ENCODE measurements at regions not wholly inside any gene's neighbourhood (a gene's known extent, or its start where the extent isn't known, plus 50 kb on each side); places are given as distances from the start of the nearest gene placed in this dataset.

DNA sequence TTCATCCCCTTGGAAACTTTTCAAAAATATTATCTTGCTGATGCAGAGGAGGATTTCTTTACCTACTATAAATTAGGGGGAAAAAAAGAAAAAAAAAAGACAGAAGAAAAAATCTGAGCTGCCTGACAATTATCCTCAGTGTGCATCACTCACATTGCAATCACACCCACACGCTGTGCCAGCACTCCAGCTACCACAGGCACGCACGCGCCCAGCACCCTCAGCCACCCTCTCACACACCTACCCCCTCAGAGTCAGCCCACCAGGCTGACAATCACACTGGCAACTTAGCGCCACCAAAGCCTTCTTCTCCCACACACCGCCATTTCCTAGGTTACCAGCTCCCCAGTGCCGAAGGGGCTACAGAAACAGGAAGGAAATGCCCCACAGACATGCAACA lies 236.1 kb downstream of the KCNA4 start:
- DNase-seq, result no peak

DNA sequence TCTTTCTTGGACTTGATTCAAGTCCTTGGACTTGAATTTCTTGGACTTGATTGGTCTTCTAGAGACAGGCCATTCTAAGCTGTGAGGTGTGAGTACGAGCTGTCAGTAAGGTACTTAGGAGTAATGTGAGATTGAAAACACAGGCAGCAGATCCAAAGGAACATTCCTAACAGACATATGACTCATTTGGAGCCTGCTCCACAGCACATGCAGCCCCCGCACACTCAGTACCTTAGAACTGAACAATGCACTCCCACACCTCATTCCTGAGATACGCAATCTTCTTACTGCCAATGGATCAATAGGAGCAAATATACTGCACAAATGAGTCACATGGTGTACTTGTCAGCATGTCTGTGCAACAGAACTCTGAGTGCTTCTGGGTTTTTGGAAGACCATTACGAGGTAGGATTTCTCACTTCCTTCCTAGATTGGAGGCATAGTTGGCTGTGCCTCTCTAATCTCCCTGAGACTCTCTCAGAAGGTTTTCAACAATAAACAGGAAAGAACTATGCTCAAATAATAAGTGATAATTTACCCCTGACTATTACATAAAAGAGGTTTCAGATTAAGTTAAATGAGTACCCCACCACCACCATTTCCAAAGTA lies 243.1 kb downstream of the KCNA4 start:
- DNase-seq, result no peak

DNA sequence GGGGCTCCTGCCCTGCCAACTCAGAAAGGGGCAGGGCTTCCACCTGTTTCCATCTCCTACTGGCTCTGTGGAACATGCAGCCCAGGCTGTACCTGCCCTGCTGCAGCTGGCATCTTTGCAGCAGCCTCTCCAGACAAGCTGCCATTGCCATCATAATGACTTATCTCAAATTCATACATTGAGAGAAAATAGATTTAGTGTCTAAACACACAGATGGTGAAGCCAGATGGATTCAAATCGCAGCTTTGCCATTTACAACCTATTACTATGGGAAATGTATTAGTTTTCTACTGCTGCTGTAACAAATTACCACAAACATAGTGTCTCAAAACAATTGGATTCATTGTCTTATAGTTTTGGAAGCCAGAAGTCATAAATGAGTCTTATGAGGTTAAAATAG lies 260.0 kb downstream of the KCNA4 start:
- no peak for DNase-seq

DNA sequence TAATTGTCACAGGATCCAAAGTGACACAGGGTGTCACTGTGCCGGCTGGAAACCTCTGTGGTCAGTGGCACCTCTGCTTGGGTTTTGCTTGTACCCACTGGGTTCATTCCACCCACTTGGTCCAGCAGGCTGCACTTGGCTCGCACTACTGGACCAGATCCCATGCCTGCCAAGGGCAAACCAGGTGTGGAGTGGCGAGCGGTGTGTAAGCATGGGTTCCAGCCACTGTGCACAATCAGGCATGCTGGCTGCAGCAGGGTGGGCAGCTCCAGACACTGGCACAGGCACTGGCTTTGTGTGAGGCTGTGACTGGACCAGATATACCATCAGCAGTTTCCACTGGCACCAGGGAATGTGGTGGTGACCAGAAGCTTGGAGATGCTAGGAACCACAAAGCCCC lies 261.4 kb downstream of the KCNA4 start:
- no peak for DNase-seq

DNA sequence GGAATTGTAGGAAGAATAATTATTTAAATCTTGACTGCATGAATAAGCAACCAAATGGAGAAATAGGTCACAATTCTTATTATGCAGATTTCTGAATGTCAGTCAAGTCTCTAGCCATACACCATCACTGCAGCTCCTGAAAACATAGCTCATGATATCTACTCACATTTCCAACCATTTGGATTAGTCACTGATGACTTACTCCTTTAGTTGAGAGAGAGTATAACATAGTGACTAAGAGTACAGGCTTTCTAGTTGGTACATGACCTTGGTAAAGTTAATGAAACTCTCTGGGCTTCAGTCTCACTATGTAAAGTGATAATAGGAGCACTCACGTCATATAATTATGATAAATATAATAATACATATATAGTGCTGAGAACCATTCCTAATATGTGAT lies 265.2 kb downstream of the KCNA4 start:
- no peak for DNase-seq

DNA sequence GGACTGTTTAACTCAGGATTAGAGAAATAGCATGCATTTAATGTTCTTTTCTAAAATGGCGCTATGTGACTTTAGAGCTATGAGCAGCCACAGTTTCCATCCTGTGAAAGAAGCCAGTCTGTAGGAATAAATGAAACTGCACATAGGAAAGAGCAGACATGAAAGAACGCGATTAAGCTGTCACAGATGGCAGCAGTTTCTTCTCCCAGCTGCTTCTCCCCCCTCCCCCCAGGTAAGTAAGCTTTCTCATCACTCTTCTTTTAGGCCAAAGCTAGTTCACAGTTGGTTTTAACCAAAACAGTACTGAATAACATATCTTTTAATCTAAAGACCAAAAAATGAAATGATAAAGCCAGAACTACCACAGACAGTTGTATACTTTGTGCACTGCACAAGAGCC lies 266.4 kb downstream of the KCNA4 start:
- DNase-seq, result no peak

DNA sequence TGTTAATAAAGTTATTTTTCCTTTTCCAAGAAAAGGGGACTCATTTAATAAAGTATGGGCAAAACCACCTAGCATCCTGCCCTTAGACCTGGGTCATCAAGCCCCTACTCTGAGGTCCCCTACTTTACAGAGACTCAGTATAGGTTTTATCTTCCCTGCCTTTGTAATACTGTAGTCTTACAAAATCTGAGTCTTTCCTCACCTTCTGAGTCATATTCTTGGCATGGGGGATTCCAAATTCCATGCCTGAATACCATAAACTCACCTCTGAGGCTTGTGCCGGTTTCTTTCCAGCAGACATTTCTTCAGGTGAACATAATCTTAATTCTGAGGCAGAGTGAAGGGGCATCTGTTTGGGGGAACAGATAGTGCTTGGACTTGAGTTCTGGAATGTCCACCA lies 282.5 kb downstream of the KCNA4 start:
- no peak for DNase-seq

DNA sequence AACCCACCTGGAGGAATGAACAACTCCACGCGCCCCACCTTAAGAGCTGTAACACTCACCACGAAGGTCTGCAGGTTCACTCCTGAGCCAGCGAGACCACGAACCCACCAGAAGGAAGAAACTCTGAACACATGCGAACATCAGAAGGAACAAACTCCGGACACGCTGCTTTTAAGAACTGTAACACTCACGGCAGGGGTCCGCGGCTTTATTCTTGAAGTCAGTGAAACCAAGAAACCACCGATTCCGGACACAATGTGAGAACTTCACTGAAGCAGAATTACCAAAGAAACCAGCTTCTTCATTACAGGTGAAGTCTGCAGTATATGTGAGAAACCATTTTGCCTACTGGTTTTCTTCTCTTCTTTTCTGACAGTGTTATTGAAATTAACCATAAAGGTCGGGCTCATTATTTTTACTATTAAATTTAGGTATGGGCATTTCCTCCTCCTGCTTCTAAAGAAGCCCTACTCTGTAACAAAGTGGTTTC lies 303.0 kb downstream of the KCNA4 start:
- DNase-seq, result no peak

DNA sequence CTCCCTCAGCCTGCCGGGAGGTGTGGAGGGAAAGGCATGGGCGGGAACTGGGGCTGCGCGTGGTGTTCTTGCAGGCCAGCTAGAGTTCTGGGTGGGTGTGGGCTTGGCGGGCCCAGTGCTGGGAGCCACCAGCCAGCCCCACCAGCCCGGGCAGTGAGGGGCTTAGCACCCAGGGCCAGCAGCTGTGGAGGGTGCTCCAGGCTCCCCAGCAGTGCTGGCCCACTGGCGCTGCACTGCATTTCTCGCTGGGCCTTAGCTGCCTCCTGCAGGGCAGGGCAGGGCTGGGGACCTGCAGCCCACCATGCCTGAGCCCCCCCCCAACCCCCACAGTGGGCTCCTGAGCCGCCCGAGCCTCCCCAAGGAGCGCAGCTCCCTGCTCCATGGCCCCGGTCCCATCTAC lies 304.2 kb downstream of the KCNA4 start:
- DNase-seq, result no peak

DNA sequence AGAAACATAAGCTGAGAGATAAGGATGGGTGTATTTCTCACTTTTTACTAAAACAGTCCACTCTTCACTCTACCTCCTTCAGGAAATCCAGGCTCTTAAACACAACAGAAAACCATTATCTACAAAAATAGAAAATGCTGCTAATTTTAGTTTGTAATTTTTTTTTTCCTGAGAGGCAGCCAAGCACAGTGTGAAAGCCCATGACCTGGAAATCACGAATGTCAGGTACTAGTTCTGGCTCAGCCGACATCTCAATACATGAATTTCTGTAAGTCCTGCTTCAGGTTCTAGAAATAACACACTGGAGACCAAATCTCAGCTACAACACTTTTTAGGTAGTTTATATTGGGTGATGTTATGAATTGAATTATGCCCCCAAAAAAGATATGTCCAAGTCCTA lies 308.9 kb downstream of the KCNA4 start:
- no peak for DNase-seq

DNA sequence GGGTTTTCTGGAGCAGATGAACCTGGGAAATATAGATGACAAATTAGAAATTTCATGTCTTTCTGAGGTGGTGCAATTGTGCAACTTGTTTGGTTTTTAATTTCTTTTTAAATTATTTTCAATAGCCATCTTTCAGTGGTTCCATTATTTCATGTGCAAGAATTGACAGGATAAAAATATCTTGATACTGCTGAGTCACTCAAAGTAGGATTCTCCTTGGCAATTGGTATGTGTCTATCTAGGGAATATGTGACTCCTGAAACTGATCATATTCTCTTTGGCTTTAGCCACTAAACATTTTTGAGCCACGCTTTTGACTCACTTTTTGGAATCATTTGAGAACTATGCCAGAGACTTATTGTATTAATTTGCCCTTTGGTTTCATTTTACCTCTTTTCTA lies 331.5 kb downstream of the KCNA4 start:
- no peak for DNase-seq

DNA sequence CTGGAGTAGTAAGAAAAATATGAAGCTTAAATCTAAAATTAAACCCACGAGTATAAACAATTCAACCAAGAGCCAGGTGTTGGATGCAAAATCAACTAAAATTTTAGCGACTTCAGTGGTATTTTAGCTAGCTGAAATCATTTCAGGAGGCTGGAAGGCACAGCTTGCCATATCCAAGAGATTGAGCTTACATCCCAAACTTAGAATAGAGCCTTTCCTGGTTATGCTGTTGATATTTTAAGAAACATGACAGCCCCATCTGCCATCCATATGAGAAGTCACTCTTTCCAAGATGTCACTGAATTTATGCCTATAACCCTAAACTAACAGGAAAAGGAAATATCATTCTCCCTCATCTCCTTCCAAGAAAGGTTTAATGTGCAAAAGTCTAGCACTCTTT lies 334.0 kb downstream of the KCNA4 start:
- DNase-seq, result no peak

DNA sequence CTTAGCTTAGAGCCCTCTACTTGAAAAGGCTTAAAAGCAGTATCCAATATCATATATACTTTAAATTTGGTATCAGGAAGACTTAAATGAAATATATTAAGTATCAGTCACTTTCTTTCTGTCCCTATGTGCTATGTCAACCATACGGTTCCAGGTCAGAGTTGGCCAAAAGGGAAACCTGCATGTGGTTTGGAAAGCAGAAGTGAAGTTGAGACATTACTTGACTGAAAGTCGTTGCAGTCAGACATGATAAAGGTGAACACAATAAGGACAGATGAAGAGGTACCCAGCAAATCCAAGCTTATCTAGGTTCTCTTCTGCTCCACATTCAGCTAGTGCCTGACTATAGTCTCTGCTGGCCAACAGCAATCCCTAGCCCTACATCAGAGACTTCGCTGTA lies 336.8 kb downstream of the KCNA4 start:
- no peak for DNase-seq

DNA sequence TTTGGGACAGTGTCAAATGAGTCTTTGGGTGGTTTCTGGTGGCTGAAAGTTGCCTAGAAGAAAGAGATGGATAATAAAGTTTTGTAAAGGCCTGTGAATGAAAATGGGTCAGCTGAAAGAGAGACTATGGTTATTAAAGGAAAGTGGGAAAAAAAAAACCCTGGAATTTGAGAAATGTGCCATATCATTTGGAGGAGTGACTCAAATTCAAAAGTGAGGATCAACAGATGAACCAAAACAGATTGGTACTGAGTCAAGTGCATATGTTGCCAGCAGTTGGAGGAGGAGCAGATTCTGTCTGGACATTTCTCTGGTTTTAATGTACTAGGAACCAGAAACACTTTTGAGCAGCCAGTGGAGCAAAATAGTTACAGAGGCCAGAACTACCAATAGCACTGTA lies 339.8 kb downstream of the KCNA4 start:
- no peak for DNase-seq

DNA sequence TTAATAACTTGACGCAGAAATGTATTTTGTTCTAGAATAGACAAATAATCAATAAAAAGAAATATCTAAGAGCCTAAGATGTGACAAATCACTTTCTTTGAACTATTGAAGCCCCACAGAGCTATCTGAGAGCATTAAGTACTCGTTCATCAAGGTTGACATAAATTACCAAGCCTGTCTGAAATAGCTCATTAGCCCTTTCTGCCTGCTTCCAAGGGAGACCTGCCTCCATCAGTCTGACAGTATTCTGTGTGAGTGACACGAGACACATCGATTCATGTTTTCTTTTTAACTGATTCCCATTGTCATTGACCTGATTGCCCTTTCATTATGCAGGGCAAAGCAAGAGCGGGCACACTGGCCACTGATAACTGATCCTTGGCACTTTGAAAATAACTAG lies 347.5 kb downstream of the KCNA4 start:
- no peak for DNase-seq

DNA sequence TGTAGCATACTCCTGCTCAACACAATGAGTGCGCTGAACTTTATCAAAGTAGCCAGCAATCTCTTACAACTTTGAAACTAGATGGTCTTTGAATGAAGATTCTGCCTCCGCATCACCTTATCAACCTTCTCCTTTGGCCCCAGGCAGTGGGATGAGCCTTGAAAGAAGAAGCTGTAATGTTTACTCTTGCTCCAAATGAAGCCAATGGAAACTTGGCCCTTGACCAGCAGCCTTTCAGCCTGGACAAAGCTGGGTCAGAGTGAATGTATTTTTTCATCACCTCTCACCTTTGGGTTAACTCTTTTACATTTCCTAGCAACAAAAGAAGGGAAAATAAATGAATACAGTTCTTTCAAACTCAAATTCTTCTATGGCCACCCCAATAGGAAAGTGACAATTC lies 359.1 kb downstream of the KCNA4 start:
- no peak for DNase-seq

DNA sequence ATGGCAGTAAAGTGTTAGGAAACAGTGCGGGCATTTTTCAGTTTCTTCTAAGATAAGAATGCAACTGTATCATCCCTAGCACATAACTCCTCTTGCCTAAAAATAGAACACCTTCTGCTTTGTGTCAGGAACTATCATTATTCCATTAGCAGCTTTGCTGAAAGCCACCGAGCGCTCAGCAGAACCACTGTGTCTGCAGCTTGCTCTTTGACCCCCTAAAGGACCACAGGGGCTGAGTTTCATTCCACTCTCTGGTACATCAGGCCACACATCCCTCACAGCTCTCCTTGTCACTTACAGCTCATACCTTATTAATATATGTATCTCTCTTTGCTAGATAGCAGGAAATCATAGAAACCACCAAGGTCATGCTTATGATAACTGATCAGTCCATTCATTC lies 360.2 kb downstream of the KCNA4 start:
- DNase-seq, result no peak

DNA sequence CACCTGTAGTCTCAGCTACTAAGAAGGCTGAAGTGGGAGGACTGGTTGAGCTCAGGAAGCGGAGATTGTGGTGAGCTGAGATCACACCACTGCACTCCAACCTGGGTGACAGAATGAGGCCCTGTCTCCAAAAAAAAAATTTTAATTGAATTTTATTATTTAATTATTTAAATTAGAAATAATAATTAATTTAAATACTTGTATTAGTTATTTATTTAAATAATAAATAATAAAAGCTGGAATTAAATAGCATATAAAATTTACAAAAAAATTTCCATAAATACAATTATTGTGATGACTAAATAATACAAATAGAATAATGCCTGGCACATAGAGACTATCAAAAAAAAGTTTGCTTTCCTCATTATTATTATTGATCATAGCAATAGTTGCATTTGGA lies 371.5 kb downstream of the KCNA4 start:
- DNase-seq, result no peak

DNA sequence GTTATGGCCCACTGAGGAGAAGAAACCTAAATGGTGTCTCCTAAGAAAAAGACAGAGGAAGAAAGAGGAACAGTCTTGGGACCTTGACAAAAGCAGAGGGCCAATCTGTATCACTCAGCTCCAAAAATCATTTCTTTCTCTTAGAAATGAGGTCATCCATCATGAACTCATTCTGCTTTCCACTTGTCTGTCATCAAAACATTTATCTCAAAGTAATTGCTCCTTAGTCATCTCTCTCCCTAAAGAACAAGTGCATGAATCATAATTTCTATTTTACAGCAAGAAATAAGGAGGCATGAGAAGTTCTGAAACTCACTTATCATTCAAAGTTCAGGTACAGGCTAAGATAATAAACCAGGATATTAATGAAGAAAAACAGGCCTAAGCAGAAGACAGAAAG lies 375.6 kb downstream of the KCNA4 start:
- no peak for DNase-seq

DNA sequence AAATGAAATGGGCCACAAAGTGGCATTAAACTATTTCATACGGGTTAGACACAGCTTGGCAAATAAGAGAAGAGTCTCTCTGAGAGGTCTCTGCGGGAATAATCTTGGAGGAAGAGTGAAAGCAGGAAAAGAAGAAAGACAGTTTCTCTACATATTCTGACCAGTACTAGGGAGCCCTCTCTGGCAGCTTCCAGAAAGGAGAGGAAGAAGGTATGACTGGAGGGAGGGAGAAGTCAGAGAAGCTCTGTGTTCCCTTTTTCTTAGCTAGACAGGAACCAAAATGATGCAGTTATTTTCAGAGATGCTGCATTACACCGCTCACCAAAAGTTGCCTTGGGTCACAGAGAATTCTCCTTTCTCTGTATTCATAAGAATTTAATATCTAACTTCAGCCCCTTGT lies 382.1 kb downstream of the KCNA4 start:
- DNase-seq, result no peak

DNA sequence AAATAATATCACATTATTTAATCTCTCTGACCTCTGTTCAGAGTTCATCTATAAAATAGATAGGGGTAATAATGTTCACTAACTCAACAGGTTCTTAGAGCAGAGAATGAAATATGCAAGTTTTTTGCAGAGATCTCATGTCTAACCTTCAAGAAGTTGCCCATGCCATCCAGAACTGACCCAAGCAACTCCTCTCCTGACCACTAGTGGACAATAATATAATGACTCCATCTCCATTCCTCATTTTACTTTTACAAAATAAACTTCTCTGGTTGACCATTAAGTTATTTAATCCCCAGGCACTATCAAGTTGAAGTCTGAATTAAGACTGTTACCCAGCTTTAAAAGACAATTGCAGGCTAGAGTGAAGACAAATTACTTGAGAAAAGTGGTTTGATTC lies 382.6 kb downstream of the KCNA4 start:
- DNase-seq, result no peak

DNA sequence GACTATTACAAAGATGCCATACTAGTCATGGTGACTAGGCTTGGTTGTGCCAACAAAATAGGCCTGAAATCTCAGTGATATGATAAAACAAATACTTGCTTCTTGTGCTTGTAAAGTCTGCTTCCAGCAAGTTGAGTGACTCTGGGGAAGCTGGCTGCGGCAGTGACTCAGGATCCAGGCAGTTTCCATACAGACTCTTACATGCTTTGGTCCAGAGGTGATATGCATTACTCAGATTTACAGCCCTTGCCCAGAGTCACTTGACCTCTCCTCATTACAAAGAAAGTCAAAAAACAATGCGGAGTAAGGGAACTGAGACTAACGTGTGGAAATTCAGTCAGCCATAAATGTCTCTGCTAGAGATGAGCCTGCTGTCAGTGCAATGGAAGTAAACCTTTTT lies 387.5 kb downstream of the KCNA4 start:
- no peak for DNase-seq

DNA sequence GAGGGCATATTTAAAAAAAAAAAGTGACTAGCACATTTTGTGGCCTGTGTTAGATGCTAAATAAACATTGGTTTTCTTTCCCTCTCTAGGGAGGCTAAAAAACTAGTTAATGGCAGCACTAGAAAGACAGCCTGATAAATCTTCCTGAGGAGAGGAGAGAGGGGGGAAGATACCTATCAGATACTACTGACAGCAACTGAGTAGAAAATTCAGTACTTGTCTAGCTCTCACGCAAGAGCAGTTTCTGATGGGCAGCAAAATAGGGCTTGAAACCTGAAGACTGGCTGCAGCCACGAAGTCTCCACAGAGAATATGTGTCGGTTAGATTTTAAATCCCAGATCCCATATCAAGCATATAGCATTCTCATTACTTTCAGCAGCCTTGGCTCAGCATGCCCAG lies 388.2 kb downstream of the KCNA4 start:
- DNase-seq, result no peak

DNA sequence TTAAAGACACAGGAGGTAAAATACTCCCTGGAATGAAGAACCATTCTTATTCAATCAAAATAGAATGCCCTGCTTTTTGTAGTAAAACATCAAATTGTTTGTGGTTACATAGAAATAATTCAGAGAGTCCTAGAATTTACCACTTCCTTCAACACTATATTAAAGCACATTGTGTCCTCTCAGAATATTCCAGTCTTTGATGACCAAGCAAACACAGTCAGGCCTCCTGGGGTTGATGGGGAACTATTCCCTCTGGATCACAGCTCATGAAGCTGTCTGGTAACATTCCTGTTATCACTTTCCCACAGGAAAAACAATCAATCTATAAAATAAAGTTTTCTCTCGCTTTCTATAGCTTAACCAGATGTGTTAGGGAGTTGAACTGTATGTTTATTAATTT lies 389.3 kb downstream of the KCNA4 start:
- no peak for DNase-seq

DNA sequence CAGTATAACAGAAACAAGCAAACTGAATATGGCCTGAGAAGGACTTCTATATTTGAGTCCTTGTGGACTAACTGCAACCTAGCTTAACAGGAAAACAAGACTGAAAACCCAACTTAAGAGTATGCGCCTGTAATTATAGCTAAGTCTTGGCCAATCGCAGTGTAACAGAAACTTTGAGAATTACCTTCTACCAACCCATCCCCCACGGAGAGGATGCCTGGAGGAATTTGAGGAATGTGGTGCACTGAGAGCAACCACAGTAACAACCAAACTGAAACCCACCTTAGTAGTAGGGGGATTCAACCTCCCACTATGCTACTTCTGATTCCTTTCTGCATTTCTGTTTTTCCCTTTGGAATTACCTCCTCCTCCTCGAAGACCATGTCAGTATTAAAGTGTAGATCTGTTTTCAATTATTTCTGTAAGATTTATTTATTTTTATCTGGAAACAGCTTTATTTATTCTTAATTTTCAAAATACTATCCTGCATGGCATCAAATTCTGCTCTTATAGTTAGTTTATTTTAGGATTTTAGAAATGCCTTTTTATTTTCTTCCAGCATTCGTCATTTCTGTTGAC lies 393.6 kb downstream of the KCNA4 start:
- DNase-seq, result no peak

DNA sequence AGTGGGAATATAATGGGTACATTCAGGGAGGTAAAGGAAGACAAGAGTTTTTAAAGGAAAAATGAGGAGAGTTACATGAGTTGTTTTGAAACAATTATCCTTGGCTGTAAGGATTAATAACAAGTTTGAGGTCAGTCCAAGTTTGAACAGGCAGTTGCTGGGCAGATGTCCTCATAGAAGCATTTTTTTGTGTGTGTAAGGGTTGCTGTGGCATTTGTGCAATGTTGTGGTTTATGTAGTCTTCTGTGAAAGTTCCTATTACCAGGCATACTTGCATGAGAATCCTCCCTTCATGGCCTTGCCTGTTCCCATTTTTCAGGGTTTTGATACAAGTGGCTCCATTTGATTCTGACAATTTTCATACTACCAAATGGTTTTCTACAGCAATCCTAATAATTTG lies 400.2 kb downstream of the KCNA4 start:
- no peak for DNase-seq

Data from DMS153 (cell line).